Upper lobe of left lung (tissue), 6 donors: ENCODE measurements at regions not wholly inside any gene's neighbourhood (a gene's known extent, or its start where the extent isn't known, plus 50 kb on each side); places are given as distances from the start of the nearest gene placed in this dataset.

ENCODE experiments used
- ATAC-seq, 2 donors: fragments of 200-7000 bp; cut with Tn5 transposase; one replicate each; pipeline ENCODE4 v1.9.1; 2022; ENCODE audit warnings: mild to moderate bottlenecking in 2 of 2, moderate library complexity in 2 of 2; ENCODE audit not compliant: low FRiP score in 2 of 2
- DNase-seq, 2 donors: peaks; one replicate each; pipeline ENCODE4 v3.0.0-alpha.2; 2019 to 2020
- H3K27ac ChIP-seq, 4 donors: fragments of 200-600 bp; sonication (generic); one replicate each; pipeline ENCODE4 v1.5.1; 2016 to 2019
- H3K27me3 ChIP-seq, 4 donors: fragments of 200-600 bp; sonication (generic); one replicate each; pipeline ENCODE4 v1.5.1; 2017 to 2019
- H3K36me3 ChIP-seq, 4 donors: fragments of 200-600 bp; sonication (generic); one replicate each; pipeline ENCODE4 v1.5.1; 2016 to 2019
- H3K4me1 ChIP-seq, 4 donors: fragments of 200-600 bp; sonication (generic); one replicate each; pipeline ENCODE4 v1.5.1; 2018 to 2019
- H3K4me3 ChIP-seq, 4 donors: fragments of 200-600 bp; sonication (generic); one replicate each; pipeline ENCODE4 v1.5.1; 2017 to 2019; ENCODE audit warnings: mild to moderate bottlenecking in 2 of 4, moderate library complexity in 1 of 4
- H3K9me3 ChIP-seq, 4 donors: fragments of 200-600 bp; sonication (generic); one replicate each; pipeline ENCODE4 v1.5.1; 2018 to 2019
- CTCF ChIP-seq, 6 experiments: fragments of 450-650 bp in 4 of 6; fragments of 200-600 bp in 2 of 6; sonication (generic) in 2 of 6; IDR thresholded peaks; one replicate each; pipeline ENCODE4 v1.5.1; 2016 to 2019; ENCODE audit warnings: antibody characterized with exemption in 6 of 6
- EP300 ChIP-seq, 4 donors: sonication (generic); formaldehyde crosslinking; IDR thresholded peaks; one replicate each; pipeline ENCODE4 v1.5.1; 2017; ENCODE audit warnings: antibody characterized with exemption in 4 of 4, control low read depth in 2 of 4
- POLR2A ChIP-seq, 4 donors: fragments of 450-650 bp; IDR thresholded peaks; one replicate each; pipeline ENCODE4 v1.5.1; 2016 to 2017; ENCODE audit warnings: antibody characterized with exemption in 4 of 4, mild to moderate bottlenecking in 2 of 4
- POLR2AphosphoS5 ChIP-seq, 2 donors: sonication (generic); formaldehyde crosslinking; IDR thresholded peaks; one replicate each; pipeline ENCODE4 v1.5.1; 2017; ENCODE audit warnings: antibody characterized with exemption in 2 of 2
- WGBS, 2 donors: methylation state at CpG; one replicate each; pipeline ENCODE4 v1.1.5; 2017 to 2018; 5-methylcytosine and 5-hydroxymethylcytosine counted together
- donor health status: DM: no; HTN: no; CAD: no; lungs with moderate emphysema.
- donor health status: DM: no; HTN: yes; CAD: no; lungs with severe emphysema.

DNA sequence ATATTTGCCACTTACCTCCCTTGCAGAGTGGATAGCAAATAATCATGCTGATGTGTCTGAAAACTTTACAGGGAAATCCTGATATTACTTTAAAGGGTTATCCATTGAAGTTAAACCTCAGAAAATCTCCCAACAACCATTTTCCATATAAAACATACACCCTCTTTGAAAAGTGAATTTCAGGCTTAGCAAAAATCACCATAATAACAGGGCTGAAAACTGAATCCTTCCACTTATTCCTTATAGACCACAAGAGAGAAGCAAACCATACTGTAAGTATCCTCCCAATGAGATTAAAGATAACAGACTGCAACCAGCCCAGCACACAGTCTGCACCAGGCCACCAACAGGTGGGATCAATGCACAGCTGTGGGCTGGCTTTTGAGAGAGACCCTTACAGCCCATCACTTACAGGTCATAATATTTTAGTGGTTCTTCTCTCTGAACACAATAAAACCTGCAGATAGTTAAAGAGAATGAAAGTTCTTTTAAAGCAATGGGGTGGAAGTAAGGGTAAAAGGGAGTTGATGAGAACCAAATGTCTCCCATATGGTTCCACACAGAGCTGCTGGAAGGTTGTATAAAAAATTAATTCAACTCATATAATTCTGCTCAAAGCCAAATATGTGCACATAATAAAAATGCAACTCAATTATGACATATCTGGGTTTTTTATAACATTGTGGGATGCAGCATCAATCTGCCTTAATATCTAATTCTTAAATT is 376.2 kb upstream of the GRAMD2B start:
- DNase-seq (no peak), ATAC-seq (no peak)
- Histone ChIP-seq H3K36me3 (no peaks in the 10 kb centered on the region), H3K27me3 (no peaks in the 10 kb centered on the region), H3K4me3 (no peak overlapping the region), H3K27ac (no peak overlapping the region), H3K4me1 (no peaks in the 10 kb centered on the region), H3K9me3 (no peaks in the 10 kb centered on the region)
- TF ChIP-seq EP300 (IDR thresholded peaks at IDR 0.05), result no peak
- no peak for TF ChIP-seq POLR2A (IDR thresholded peaks at IDR 0.05)
- TF ChIP-seq POLR2AphosphoS5 (IDR thresholded peaks at IDR 0.05), result no peak

DNA sequence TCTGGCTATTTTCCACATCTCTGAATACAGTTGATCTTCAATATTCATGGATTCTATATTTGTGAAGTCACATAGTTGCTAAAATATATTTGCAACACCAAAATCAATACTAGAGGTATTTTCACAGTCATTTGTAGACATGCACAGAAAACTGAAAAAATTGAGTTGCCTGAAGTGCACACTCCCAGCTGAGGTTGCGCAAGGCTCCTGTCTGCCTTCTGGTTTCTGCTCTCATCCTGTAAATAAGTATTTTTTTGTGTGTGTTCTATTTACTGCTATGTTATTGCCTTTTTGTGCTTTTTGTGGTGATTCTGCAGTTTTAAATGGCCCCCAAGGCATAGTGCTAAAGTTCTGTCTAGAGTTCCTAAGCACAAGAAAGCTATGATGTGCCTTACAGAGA is 371.1 kb upstream of the GRAMD2B start:
- no peak for ATAC-seq
- H3K27ac ChIP-seq, result no peak overlapping the region
- 100% methylated on average over 1 of the region's 1 CpG for WGBS, 2 donors
- no peak for DNase-seq
- H3K9me3 ChIP-seq, result no peaks in the 10 kb centered on the region
- TF ChIP-seq POLR2A (IDR thresholded peaks at IDR 0.05) (no peak), CTCF (IDR thresholded peaks at IDR 0.05) (no peak), POLR2AphosphoS5 (IDR thresholded peaks at IDR 0.05) (no peak), EP300 (IDR thresholded peaks at IDR 0.05) (no peak)
- H3K36me3 ChIP-seq, result no peaks in the 10 kb centered on the region
- H3K4me1 ChIP-seq, result no peaks in the 10 kb centered on the region
- H3K4me3 ChIP-seq, result no peak overlapping the region
- no peaks in the 10 kb centered on the region for H3K27me3 ChIP-seq

DNA sequence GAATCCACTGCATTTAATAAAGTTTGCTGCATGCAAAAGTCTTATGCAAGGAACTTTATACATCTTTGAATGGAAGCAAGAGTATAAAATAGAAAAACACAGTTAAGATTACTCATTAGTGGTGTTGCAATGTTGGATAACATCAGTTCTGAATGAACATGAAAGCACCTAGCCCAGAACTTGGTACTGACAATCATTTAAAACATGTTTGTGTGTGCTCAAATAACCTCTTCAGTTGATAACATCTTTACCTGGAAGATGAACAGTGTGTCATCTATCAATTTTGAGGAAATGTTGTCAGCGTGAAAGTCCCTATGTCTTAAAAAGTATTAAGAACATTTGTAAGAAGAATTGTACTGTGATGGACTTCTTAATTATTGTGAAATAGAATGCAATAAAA is 370.4 kb upstream of the GRAMD2B start:
- no peak for DNase-seq

GRCh38 chr5:126053630-126054029 is 369.6 kb upstream of the GRAMD2B start:
- Histone ChIP-seq H3K4me3 (no peak overlapping the region), H3K9me3 (no peaks in the 10 kb centered on the region), H3K4me1 (no peaks in the 10 kb centered on the region), H3K27me3 (no peaks in the 10 kb centered on the region), H3K27ac (no peak overlapping the region), H3K36me3 (no peaks in the 10 kb centered on the region)
- ATAC-seq (no peak), DNase-seq (no peak)
- TF ChIP-seq POLR2A (IDR thresholded peaks at IDR 0.05), result no peak
- no peak for TF ChIP-seq CTCF (IDR thresholded peaks at IDR 0.05)
- TF ChIP-seq EP300 (IDR thresholded peaks at IDR 0.05), result no peak
- TF ChIP-seq POLR2AphosphoS5 (IDR thresholded peaks at IDR 0.05), result no peak
- 85 to 88% methylated on average over 2 of the region's 2 CpGs for WGBS, 2 donors

More for the DNA sequence above, 370.4 kb upstream of the GRAMD2B start:
- Histone ChIP-seq H3K27ac (no peak overlapping the region), H3K9me3 (no peaks in the 10 kb centered on the region), H3K36me3 (no peaks in the 10 kb centered on the region), H3K4me3 (no peak overlapping the region), H3K4me1 (no peaks in the 10 kb centered on the region), H3K27me3 (no peaks in the 10 kb centered on the region)
- no peak for ATAC-seq
- TF ChIP-seq POLR2AphosphoS5 (IDR thresholded peaks at IDR 0.05) (no peak), POLR2A (IDR thresholded peaks at IDR 0.05) (no peak)
- WGBS, 2 donors, result 97 to 100% methylated on average over 1 of the region's 1 CpG

- DNase-seq (no peak), ATAC-seq (no peak)
- TF ChIP-seq CTCF (IDR thresholded peaks at IDR 0.05), result no peak
- TF ChIP-seq POLR2A (IDR thresholded peaks at IDR 0.05), result no peak
- TF ChIP-seq EP300 (IDR thresholded peaks at IDR 0.05), result no peak
- TF ChIP-seq POLR2AphosphoS5 (IDR thresholded peaks at IDR 0.05), result no peak
- H3K36me3 ChIP-seq, result no peaks in the 10 kb centered on the region
- H3K27me3 ChIP-seq, result no peaks in the 10 kb centered on the region
- no peak overlapping the region for H3K27ac ChIP-seq
- 54 to 62% methylated on average over 10 of the region's 10 CpGs for WGBS, 2 donors
- H3K9me3 ChIP-seq, result no peaks in the 10 kb centered on the region
- no peak overlapping the region for H3K4me3 ChIP-seq
- H3K4me1 ChIP-seq, result no peaks in the 10 kb centered on the region
These were observed 368.4 kb upstream of the GRAMD2B start for GRCh38 chr5:126054577-126055347.
